WTC11 (cell line): ENCODE measurements at regions not wholly inside any gene's neighbourhood (a gene's known extent, or its start where the extent isn't known, plus 50 kb on each side); places are given as distances from the start of the nearest gene placed in this dataset.

Experiments used
- ATAC-seq: fragments of 200-7000 bp; cut with Tn5 transposase; 2 replicates; pipeline ENCODE4 v1.10.0; 2021; ENCODE audit warnings: mild to moderate bottlenecking, moderate library complexity
- CTCF ChIA-PET: fragments of 300-600 bp; sonication (Branson Sonifier 250); formaldehyde crosslinking; loops from one replicate; lab custom pipeline; 2021; ENCODE audit warnings: antibody characterized with exemption; lab: Charles Lee
- POLR2A ChIA-PET: fragments of 350-600 bp; sonication (Branson Sonifier 250); formaldehyde crosslinking; loops from one replicate; lab custom pipeline; 2021; ENCODE audit warnings: antibody characterized with exemption; lab: Charles Lee
- DNase-seq: peaks from one replicate; pipeline ENCODE4 v3.0.0; 2021; ENCODE audit warnings: low spot score
- H3K27ac Mint-ChIP-seq: 2 replicates; pipeline ENCODE4 v1.8.0; 2021; ENCODE audit warnings: mixed read lengths
- H3K27me3 Mint-ChIP-seq: 2 replicates; pipeline ENCODE4 v1.8.0; 2021; ENCODE audit warnings: low read depth, mild to moderate bottlenecking, moderate library complexity, mixed read lengths
- H3K36me3 Mint-ChIP-seq: 2 replicates; pipeline ENCODE4 v1.8.0; 2021; ENCODE audit warnings: mixed read lengths
- H3K4me1 Mint-ChIP-seq: 2 replicates; pipeline ENCODE4 v1.8.0; 2022; ENCODE audit warnings: mixed read lengths
- H3K4me3 Mint-ChIP-seq: 2 replicates; pipeline ENCODE4 v1.8.0; 2021; ENCODE audit warnings: mild to moderate bottlenecking, moderate library complexity, mixed read lengths
- H3K9me3 Mint-ChIP-seq: 2 replicates; pipeline ENCODE4 v1.8.0; 2021; ENCODE audit warnings: mixed read lengths
- ESRRA ChIP-seq: sonication (generic); formaldehyde crosslinking; IDR thresholded peaks from 2 replicates; pipeline ENCODE4 v1.8.1; 2022; ENCODE audit warnings: mild to moderate bottlenecking, missing genetic modification reagents, borderline replicate concordance
- GRHL2 ChIP-seq: fragments of 250-450 bp; sonication (Bioruptor Pico); IDR thresholded peaks from 2 replicates; pipeline ENCODE4 v1.8.0; 2022; ENCODE audit warnings: mild to moderate bottlenecking, moderate library complexity; ENCODE audit not compliant: insufficient replicate concordance, severe bottlenecking
- HMGA2 ChIP-seq: fragments of 250-450 bp; sonication (Bioruptor Pico); IDR thresholded peaks from 2 replicates; pipeline ENCODE4 v1.4.0; 2021; ENCODE audit warnings: mild to moderate bottlenecking, moderate library complexity
- NFYB ChIP-seq: sonication (generic); formaldehyde crosslinking; conservative IDR thresholded peaks from 2 replicates; pipeline ENCODE4 v1.8.0; 2022; ENCODE audit warnings: low read depth, missing genetic modification reagents
- NR1H2 ChIP-seq: sonication (generic); formaldehyde crosslinking; IDR thresholded peaks from 2 replicates; pipeline ENCODE4 v1.9.0; 2021; ENCODE audit warnings: mild to moderate bottlenecking, moderate library complexity, missing genetic modification reagents
- OVOL2 ChIP-seq: fragments of 250-450 bp; sonication (Bioruptor Pico); IDR thresholded peaks from 2 replicates; pipeline ENCODE4 v1.9.0; 2021; ENCODE audit warnings: mild to moderate bottlenecking, borderline replicate concordance
- SMAD4 ChIP-seq: sonication (generic); formaldehyde crosslinking; IDR thresholded peaks from 2 replicates; pipeline ENCODE4 v1.8.0; 2022; ENCODE audit warnings: mild to moderate bottlenecking, missing genetic modification reagents
- TEAD4 ChIP-seq: sonication (generic); formaldehyde crosslinking; IDR thresholded peaks from 2 replicates; pipeline ENCODE4 v1.8.0; 2022; ENCODE audit warnings: mild to moderate bottlenecking, missing genetic modification reagents
- ZNF423 ChIP-seq: fragments of 250-450 bp; sonication (Bioruptor Pico); IDR thresholded peaks from 2 replicates; pipeline ENCODE4 v2.1.2; 2022; ENCODE audit warnings: mild to moderate bottlenecking, moderate library complexity
- TF ChIP-seq, protein P1 (sequence below): sonication (generic); formaldehyde crosslinking; IDR thresholded peaks from 2 replicates; pipeline ENCODE4 v1.8.0; 2023; ENCODE audit warnings: missing genetic modification reagents
- TF ChIP-seq, protein P2 (sequence below): sonication (generic); formaldehyde crosslinking; conservative IDR thresholded peaks from 2 replicates; pipeline ENCODE4 v1.8.1; 2022; ENCODE audit warnings: mild to moderate bottlenecking, missing genetic modification reagents
- TF ChIP-seq, protein P3 (sequence below): sonication (generic); formaldehyde crosslinking; IDR thresholded peaks from 2 replicates; pipeline ENCODE4 v1.8.1; 2023; ENCODE audit warnings: mild to moderate bottlenecking, missing genetic modification reagents, moderate library complexity
- TF ChIP-seq, protein P4 (sequence below): sonication (generic); formaldehyde crosslinking; IDR thresholded peaks from 2 replicates; pipeline ENCODE4 v1.8.0; 2022; ENCODE audit warnings: mild to moderate bottlenecking, missing genetic modification reagents
- TF ChIP-seq, protein P5 (sequence below): sonication (generic); formaldehyde crosslinking; IDR thresholded peaks from 2 replicates; pipeline ENCODE4 v1.8.1; 2023; ENCODE audit warnings: mild to moderate bottlenecking, missing genetic modification reagents
- TF ChIP-seq, protein P6 (sequence below): sonication (generic); formaldehyde crosslinking; IDR thresholded peaks from 2 replicates; pipeline ENCODE4 v1.8.1; 2023; ENCODE audit warnings: mild to moderate bottlenecking, moderate library complexity, missing genetic modification reagents
- TF ChIP-seq, protein P7 (sequence below): sonication (generic); formaldehyde crosslinking; IDR thresholded peaks from 2 replicates; pipeline ENCODE4 v1.8.1; 2023; ENCODE audit warnings: mild to moderate bottlenecking, missing genetic modification reagents, borderline replicate concordance
- TF ChIP-seq, protein P8 (sequence below): fragments of 200-600 bp; IDR thresholded peaks from 2 replicates; pipeline ENCODE4 v1.8.0; 2022; ENCODE audit warnings: antibody characterized with exemption
- TF ChIP-seq, protein P9 (sequence below): fragments of 250-450 bp; sonication (Bioruptor Pico); conservative IDR thresholded peaks from 2 replicates; pipeline ENCODE4 v1.9.0; 2021; ENCODE audit warnings: mild to moderate bottlenecking

DNA sequence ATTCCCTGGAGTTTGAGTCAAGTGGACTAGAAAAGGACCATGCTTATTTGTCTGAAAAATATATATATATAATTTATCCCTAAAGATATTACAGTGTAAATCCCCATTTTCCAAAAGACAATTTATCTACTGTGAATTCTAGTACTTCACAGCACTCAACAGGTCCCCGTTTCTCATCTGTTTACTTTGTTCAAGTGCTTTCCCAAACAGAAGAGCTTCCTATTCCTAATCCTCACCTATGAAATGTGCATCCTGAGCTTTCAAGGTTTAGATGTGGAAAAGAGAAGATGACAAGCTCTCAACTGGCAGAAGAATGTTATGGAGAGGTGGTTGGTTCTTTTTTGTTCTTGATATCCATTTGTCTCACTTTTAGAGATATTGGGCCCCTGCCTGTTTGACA, 401.6 kb upstream of the ZNF608 start:
- ATAC-seq (no peak), DNase-seq (no peak)
- peaks cover 42% of the 10 kb centered on the region for H3K4me1 Mint-ChIP-seq
- H3K27me3 Mint-ChIP-seq = no peaks in the 10 kb centered on the region
- CTCF ChIA-PET = no interaction called here
- POLR2A ChIA-PET = no interaction called here
- H3K36me3 Mint-ChIP-seq = no peaks in the 10 kb centered on the region
- no peak overlapping the region for H3K4me3 Mint-ChIP-seq
- no peak for TF ChIP-seq SMAD4 (CRISPR knock-in tag)
- TF ChIP-seq, protein P1, sequence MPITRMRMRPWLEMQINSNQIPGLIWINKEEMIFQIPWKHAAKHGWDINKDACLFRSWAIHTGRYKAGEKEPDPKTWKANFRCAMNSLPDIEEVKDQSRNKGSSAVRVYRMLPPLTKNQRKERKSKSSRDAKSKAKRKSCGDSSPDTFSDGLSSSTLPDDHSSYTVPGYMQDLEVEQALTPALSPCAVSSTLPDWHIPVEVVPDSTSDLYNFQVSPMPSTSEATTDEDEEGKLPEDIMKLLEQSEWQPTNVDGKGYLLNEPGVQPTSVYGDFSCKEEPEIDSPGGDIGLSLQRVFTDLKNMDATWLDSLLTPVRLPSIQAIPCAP (CRISPR knock-in tag) = no peak
- TF ChIP-seq, protein P2, sequence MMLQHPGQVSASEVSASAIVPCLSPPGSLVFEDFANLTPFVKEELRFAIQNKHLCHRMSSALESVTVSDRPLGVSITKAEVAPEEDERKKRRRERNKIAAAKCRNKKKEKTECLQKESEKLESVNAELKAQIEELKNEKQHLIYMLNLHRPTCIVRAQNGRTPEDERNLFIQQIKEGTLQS = no peak
- TF ChIP-seq, protein P3, sequence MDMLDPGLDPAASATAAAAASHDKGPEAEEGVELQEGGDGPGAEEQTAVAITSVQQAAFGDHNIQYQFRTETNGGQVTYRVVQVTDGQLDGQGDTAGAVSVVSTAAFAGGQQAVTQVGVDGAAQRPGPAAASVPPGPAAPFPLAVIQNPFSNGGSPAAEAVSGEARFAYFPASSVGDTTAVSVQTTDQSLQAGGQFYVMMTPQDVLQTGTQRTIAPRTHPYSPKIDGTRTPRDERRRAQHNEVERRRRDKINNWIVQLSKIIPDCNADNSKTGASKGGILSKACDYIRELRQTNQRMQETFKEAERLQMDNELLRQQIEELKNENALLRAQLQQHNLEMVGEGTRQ = no peak
- TF ChIP-seq, protein P4, sequence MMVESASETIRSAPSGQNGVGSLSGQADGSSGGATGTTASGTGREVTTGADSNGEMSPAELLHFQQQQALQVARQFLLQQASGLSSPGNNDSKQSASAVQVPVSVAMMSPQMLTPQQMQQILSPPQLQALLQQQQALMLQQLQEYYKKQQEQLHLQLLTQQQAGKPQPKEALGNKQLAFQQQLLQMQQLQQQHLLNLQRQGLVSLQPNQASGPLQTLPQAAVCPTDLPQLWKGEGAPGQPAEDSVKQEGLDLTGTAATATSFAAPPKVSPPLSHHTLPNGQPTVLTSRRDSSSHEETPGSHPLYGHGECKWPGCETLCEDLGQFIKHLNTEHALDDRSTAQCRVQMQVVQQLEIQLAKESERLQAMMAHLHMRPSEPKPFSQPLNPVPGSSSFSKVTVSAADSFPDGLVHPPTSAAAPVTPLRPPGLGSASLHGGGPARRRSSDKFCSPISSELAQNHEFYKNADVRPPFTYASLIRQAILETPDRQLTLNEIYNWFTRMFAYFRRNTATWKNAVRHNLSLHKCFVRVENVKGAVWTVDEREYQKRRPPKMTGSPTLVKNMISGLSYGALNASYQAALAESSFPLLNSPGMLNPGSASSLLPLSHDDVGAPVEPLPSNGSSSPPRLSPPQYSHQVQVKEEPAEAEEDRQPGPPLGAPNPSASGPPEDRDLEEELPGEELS (CRISPR knock-in tag) = no peak
- no peak for TF ChIP-seq NFYB (CRISPR knock-in tag)
- TF ChIP-seq, protein P5, sequence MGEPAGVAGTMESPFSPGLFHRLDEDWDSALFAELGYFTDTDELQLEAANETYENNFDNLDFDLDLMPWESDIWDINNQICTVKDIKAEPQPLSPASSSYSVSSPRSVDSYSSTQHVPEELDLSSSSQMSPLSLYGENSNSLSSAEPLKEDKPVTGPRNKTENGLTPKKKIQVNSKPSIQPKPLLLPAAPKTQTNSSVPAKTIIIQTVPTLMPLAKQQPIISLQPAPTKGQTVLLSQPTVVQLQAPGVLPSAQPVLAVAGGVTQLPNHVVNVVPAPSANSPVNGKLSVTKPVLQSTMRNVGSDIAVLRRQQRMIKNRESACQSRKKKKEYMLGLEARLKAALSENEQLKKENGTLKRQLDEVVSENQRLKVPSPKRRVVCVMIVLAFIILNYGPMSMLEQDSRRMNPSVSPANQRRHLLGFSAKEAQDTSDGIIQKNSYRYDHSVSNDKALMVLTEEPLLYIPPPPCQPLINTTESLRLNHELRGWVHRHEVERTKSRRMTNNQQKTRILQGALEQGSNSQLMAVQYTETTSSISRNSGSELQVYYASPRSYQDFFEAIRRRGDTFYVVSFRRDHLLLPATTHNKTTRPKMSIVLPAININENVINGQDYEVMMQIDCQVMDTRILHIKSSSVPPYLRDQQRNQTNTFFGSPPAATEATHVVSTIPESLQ (CRISPR knock-in tag) = no peak
- TF ChIP-seq, protein P6, sequence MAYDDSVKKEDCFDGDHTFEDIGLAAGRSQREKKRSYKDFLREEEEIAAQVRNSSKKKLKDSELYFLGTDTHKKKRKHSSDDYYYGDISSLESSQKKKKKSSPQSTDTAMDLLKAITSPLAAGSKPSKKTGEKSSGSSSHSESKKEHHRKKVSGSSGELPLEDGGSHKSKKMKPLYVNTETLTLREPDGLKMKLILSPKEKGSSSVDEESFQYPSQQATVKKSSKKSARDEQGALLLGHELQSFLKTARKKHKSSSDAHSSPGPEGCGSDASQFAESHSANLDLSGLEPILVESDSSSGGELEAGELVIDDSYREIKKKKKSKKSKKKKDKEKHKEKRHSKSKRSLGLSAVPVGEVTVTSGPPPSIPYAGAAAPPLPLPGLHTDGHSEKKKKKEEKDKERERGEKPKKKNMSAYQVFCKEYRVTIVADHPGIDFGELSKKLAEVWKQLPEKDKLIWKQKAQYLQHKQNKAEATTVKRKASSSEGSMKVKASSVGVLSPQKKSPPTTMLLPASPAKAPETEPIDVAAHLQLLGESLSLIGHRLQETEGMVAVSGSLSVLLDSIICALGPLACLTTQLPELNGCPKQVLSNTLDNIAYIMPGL (CRISPR knock-in tag) = no peak
- TF ChIP-seq, protein P7, sequence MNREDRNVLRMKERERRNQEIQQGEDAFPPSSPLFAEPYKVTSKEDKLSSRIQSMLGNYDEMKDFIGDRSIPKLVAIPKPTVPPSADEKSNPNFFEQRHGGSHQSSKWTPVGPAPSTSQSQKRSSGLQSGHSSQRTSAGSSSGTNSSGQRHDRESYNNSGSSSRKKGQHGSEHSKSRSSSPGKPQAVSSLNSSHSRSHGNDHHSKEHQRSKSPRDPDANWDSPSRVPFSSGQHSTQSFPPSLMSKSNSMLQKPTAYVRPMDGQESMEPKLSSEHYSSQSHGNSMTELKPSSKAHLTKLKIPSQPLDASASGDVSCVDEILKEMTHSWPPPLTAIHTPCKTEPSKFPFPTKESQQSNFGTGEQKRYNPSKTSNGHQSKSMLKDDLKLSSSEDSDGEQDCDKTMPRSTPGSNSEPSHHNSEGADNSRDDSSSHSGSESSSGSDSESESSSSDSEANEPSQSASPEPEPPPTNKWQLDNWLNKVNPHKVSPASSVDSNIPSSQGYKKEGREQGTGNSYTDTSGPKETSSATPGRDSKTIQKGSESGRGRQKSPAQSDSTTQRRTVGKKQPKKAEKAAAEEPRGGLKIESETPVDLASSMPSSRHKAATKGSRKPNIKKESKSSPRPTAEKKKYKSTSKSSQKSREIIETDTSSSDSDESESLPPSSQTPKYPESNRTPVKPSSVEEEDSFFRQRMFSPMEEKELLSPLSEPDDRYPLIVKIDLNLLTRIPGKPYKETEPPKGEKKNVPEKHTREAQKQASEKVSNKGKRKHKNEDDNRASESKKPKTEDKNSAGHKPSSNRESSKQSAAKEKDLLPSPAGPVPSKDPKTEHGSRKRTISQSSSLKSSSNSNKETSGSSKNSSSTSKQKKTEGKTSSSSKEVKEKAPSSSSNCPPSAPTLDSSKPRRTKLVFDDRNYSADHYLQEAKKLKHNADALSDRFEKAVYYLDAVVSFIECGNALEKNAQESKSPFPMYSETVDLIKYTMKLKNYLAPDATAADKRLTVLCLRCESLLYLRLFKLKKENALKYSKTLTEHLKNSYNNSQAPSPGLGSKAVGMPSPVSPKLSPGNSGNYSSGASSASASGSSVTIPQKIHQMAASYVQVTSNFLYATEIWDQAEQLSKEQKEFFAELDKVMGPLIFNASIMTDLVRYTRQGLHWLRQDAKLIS (CRISPR knock-in tag) = no peak
- TF ChIP-seq, protein P8, sequence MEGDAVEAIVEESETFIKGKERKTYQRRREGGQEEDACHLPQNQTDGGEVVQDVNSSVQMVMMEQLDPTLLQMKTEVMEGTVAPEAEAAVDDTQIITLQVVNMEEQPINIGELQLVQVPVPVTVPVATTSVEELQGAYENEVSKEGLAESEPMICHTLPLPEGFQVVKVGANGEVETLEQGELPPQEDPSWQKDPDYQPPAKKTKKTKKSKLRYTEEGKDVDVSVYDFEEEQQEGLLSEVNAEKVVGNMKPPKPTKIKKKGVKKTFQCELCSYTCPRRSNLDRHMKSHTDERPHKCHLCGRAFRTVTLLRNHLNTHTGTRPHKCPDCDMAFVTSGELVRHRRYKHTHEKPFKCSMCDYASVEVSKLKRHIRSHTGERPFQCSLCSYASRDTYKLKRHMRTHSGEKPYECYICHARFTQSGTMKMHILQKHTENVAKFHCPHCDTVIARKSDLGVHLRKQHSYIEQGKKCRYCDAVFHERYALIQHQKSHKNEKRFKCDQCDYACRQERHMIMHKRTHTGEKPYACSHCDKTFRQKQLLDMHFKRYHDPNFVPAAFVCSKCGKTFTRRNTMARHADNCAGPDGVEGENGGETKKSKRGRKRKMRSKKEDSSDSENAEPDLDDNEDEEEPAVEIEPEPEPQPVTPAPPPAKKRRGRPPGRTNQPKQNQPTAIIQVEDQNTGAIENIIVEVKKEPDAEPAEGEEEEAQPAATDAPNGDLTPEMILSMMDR = no peak
- no peak for TF ChIP-seq HMGA2 (CRISPR knock-in tag)
- no peak for TF ChIP-seq ZNF423
- no peak for TF ChIP-seq TEAD4 (CRISPR knock-in tag)
- TF ChIP-seq, protein P9, sequence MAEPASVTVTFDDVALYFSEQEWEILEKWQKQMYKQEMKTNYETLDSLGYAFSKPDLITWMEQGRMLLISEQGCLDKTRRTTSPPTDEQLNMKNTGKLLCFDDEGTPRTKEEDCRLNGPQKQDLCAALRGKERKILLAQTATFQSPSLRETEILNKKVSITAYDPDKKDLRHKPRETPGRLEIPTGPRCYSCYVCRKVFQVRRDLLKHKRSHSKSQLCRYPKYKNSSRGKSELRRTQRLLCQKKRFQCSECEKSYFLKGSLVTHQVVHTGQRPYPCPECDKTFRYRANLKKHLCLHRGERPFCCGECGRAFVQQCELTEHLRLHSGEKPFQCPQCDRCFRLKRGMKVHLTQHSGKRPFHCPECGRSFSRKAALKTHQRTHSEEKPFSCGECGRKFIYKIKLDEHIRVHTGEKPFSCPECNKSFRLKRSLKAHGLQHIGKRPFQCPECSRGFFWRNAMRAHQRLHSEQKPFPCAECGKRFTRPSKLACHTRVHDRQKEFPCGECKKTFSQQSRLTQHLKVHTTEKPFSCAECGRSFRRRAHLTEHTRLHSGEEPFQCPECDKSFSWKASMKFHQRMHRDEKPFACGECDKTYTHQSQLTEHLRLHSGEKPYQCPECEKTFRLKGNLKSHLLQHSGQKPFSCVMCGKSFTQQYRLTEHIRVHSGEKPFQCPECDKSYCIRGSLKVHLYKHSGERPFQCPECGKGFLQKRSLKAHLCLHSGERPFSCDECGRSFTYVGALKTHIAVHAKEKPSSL (CRISPR knock-in tag) = no peak
- no peak for TF ChIP-seq ESRRA (CRISPR knock-in tag)
- TF ChIP-seq NR1H2 (CRISPR knock-in tag) = no peak
- TF ChIP-seq OVOL2 (CRISPR knock-in tag) = no peak
- TF ChIP-seq GRHL2 (CRISPR knock-in tag) = no peak
- H3K9me3 Mint-ChIP-seq = no peaks in the 10 kb centered on the region
- no peak overlapping the region for H3K27ac Mint-ChIP-seq
